NOMO-1 treated with dmso at 0.1 percent for 144 hours (cell line): ENCODE measurements at regions not wholly inside any gene's neighbourhood (a gene's known extent, or its start where the extent isn't known, plus 50 kb on each side); places are given as distances from the start of the nearest gene placed in this dataset.

Source experiments
- DNase-seq: peaks from one replicate; lab custom pipeline; 2025; ENCODE audit not compliant: unreplicated experiment; lab: John Stamatoyannopoulos, UW

GRCh38 chr22:46087816-46088277 lies 62.5 kb upstream of the PPARA start:
- no peak for DNase-seq

DNA sequence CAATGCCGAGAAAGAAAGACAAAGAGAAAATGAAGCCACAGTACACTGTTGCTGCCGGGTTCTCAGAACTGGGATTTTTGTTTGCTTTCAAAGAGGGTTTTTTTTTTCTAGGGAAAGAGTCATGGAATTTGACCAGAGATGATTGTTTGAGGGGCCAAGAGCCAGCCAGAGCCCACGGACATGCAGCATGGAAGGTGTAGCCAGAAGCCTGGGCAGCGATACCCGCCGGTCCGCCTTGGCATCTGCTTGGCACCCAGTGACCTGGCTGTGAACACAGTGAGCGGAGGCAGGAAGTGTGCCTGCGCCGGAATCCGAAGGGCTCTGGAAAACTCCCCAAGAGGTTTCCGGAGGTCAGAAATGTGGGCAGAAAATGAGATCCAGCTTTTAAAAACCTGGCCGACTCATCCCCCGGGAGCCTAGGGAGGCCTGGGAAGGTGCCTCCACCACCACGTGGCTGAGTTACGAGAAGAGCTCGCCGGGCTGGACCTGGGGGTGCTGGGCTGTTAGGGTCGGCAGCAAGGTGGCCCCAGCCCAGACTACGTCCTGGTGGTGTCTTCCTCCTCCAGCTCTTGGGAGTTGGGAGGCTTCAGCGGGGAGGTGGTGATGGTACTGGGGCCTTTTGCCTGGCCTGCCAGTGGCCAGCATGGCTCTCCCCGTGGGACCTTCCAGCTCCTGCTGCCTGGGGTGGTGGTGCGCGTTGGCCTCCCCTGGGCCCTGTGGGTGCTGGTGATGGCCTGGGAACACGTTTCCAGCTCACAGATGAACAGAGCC lies 61.6 kb upstream of the PPARA start:
- no peak for DNase-seq

GRCh38 chr22:46089426-46090035 lies 60.8 kb upstream of the PPARA start:
- DNase-seq, result no peak

- DNase-seq, result no peak
These were observed 60.2 kb upstream of the PPARA start for GRCh38 chr22:46090036-46090591.

DNA sequence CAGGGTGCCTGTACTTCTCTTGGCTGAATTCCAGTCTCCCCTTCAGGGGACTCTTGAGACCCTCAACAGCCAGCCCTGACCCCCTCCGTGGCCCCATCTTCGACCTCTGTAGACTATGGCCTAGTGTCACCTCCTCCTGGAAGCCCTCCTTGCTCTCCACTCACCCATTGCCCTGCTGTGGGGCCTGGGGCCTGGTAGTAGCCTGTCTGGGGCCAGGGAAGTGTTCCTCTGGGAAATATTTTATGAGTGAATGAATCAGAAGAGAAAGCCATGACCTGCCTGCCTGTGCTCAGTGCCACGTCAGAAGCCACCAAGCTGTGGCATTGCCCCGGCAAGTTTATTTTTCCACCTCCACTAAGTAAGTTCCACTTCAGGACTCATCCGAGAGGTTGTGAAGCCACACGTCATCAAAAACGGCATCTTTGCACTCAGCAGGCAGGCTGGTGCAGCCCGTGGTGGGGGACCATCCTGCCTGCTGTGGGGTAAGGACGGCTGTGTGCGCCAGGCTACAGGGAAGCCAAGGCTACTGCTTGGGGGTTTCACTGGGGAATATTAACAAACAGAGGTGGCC lies 59.6 kb upstream of the PPARA start:
- DNase-seq, result no peak

- no peak for DNase-seq
These were observed 58.9 kb upstream of the PPARA start for GRCh38 chr22:46091277-46091977.

DNA sequence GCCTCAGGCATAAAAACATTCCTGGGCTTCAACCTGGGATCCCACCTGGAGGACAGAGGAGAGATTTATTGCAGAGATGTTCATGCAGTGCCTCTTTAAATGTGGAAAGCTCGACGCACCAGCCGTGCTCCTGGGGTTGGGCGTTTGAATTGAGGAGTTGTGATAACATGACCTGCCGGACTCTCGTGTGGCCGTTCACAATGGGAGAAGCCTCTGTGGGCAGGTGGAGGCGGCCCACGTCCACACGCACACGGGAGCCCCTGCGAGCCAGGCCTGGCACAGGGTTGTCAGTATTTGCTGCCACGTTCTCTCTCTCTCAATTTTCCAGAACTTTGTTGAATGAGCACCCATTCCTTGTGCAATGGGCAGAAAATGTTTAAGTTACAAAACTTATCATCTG lies 58.3 kb upstream of the PPARA start:
- DNase-seq, result no peak

DNA sequence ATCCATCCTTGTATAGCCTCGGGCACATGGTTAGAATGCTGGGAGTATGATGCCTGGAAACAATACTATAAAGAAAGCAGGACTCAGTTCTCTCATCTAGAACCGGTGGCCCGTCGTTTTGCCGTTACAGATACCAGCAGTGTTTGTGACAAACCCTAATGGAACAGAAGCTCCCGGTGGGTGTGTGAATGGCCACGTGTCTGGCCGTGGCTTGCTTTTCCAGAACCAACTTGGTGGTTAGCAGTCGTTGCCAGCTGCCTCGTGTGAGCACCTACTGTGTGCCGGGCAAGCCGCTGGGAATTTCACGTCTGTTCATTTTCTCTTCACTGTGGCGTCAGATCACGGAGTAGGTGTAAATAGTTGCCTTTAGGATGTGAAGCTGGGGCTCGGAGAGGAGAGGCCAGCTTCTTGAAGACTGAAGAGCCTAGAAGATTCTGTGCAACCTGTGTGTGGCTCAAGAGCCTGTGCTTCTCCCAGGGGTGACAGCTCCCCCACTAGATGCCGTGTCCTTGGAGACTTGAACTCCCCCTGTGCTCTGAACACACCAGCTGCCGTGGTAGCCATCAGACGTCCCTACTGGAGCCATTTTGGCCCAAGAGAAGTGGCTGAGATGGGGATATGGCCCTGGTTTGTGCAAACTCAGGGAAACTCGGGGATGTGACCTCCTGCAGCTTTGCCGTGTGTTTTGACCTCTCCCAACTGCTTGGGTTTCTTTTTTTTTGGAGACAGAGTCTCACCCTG lies 57.5 kb upstream of the PPARA start:
- DNase-seq, result no peak

DNA sequence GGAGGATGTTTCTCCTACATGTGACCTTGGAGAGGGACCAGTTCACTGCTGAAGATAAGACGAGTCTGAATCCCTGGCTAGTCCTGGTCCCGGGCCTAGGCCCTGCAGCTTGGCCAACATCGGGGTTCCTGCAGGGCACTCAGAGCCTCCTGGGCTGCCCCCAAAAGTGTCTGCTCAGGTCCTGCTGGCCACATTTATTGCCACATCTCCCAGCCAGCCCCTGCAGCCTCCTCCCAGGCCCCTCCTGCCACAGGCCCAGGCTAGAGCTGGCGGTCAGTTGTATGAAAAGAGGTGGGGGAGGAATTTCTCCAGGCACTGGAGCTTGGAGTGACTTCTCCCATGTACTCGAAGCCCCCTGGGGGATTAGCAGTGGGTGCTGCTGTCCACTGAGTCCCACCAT lies 56.5 kb upstream of the PPARA start:
- DNase-seq, result no peak

- DNase-seq, result no peak
These were observed 55.6 kb upstream of the PPARA start for GRCh38 chr22:46094676-46095075.

DNA sequence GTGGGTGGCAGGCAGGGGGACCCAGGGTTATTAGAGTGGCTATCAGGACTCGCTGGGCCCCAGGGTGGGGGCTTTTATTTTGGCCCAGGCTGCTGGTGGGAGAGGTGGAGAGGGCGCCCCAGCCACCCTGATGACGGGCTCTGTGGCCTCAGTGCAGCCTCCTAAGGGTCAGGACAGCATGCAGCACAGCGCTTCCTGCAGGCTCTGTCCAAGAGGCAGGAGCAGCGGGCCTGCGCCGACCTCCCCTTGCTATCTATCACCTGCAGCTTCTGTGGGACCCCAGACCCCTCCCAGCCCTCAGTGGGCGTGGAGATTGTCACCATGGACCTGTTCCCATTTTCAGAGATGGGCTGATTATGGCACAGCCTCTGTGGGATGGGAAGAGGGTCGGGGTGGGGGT lies 54.3 kb upstream of the PPARA start:
- no peak for DNase-seq

DNA sequence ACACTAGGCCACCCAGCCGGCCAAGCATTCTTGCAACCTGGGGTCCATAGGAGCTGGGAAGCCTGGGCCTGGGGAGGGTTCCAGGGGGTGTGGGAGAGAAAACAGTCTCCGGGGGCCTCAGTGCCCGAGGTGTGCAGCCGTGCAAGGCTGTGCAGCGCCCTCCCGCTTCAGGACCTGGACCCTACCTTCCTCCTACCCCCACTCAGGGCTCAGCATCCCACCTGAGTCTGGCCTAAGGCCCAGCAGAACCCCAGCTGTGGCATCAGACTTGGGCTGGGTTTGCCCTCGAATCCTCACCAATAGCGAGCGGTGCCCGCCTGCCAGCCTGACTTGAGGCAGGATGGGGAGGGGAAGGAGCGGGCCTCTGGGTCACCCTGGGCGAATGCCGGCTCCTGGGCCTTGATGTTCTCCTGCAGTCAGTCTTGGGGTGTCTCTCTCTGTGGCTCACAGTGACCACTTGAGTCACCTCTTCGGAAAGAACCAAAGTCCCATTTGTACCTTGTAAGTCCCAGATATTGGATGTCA lies 53.6 kb upstream of the PPARA start:
- DNase-seq, result no peak

- no peak for DNase-seq
These were observed 52.9 kb upstream of the PPARA start for GRCh38 chr22:46097268-46097900.

DNA sequence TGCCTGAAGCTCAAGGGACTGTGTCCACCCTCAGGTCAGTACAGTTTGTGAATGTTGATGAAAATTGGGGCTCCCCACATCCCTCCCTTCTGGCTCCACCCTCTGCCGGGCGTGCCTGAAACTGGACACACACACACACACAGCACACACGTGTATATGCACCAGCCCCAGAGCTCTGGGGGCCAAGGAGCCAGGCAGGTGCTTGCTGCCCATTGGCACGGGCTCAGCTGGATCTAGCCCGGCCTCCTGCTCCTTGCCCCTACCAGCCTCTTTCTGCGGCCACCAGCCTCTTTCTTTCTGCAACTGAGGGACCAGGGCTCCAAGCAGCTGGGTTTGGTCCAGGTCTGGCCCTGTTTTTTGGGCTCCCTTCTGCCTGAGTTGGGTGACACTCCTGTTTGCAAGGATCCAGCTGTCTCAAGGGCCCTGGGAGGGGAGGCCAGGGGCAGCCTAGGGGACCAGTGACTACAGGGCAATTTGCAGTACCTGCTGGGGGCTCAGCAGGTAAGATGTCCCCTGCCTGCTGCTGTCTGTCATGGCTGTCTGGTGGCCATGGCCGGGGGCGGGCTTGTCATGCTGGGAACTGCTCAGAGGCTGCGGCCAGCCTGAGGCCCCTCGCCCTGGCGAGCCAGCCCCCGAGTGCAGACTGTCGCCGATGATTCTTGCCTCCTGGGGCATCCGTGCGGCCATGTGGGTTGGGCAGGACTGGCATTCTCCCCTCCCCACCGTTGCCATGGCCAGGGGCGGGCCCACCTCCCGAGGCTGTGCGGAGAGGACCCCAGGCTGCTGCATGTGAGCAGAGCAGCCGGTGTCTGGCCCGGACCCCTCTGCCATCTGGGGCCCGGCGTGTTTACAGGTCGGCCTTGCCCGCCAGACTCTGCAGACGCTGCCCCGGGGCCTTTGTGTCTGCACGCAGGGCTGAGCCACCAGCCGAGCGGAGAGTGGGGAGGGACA lies 51.5 kb upstream of the PPARA start:
- no peak for DNase-seq

GRCh38 chr22:46099740-46100139 lies 50.6 kb upstream of the PPARA start:
- DNase-seq, result no peak

DNA sequence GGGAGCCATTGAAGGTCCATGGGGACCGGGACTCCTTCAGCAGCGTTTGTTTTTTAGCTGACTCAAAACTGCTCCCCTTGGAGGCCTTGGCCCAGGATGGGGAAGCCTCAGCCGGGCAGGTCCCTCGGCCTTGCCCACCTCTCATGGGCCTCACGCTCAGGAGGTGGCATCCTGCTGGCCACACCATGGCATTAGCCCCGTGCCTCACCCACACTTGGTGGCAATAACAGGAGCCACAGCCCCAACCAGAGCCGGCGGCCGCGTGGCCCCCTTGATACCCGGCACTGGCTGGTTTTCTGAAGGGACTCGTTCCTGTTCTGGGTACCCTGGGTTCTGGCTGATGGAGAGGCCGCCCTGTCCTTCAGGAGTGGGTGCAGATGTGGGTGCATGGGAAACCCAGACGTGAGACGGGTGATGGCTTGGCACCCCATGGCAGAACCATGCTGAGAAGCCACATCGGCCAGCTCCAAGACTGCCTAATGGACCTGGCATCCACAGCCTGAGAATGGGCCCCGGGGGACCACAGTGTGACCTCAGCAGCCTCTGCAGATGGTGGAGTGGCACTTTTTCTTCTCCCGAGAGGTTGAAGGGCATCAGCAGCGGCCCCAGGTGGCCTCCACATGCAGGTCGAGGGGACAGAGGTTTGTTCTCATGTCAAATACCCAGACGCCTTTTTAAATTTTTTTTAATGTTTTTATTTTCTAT lies 49.8 kb upstream of the PPARA start:
- no peak for DNase-seq
